Loucy (cell line): ENCODE measurements at regions not wholly inside any gene's neighbourhood (a gene's known extent, or its start where the extent isn't known, plus 50 kb on each side); places are given as distances from the start of the nearest gene placed in this dataset.

ENCODE experiments used
- EZH2phosphoT487 ChIP-seq: fragments of 200-600 bp; IDR thresholded peaks from 2 replicates; pipeline ENCODE4 v1.6.1; 2018; ENCODE audit warnings: antibody characterized with exemption, mild to moderate bottlenecking, moderate library complexity, borderline replicate concordance
- TF ChIP-seq, protein P1 (sequence below): fragments of 200-600 bp; sonication (generic); conservative IDR thresholded peaks from 2 replicates; pipeline ENCODE4 v1.5.1; 2014; ENCODE audit warnings: mild to moderate bottlenecking, antibody characterized with exemption, low read length

- TF ChIP-seq, protein P1, sequence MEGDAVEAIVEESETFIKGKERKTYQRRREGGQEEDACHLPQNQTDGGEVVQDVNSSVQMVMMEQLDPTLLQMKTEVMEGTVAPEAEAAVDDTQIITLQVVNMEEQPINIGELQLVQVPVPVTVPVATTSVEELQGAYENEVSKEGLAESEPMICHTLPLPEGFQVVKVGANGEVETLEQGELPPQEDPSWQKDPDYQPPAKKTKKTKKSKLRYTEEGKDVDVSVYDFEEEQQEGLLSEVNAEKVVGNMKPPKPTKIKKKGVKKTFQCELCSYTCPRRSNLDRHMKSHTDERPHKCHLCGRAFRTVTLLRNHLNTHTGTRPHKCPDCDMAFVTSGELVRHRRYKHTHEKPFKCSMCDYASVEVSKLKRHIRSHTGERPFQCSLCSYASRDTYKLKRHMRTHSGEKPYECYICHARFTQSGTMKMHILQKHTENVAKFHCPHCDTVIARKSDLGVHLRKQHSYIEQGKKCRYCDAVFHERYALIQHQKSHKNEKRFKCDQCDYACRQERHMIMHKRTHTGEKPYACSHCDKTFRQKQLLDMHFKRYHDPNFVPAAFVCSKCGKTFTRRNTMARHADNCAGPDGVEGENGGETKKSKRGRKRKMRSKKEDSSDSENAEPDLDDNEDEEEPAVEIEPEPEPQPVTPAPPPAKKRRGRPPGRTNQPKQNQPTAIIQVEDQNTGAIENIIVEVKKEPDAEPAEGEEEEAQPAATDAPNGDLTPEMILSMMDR = no peak
- TF ChIP-seq EZH2phosphoT487 = no peak
Observed at GRCh38 chr18:40437517-40437916, 1517.5 kb upstream of the PIK3C3 start.
